GM12878 (cell line): ENCODE measurements at regions not wholly inside any gene's neighbourhood (a gene's known extent, or its start where the extent isn't known, plus 50 kb on each side); places are given as distances from the start of the nearest gene placed in this dataset.

Source experiments
- EZH2 ChIP-seq: IDR thresholded peaks from 2 replicates; pipeline ENCODE4 v1.6.1; 2012; ENCODE audit warnings: low read depth, mild to moderate bottlenecking, control low read depth, inconsistent platforms, low read length, borderline replicate concordance; ENCODE audit not compliant: control insufficient read depth
- FOS ChIP-seq: IDR thresholded peaks from 3 replicates; pipeline ENCODE4 v1.6.1; 2011; ENCODE audit warnings: borderline replicate concordance; ENCODE audit not compliant: insufficient read length; ENCODE audit errors: extremely low read depth
- NRF1 ChIP-seq: conservative IDR thresholded peaks from 2 replicates; pipeline ENCODE4 v1.6.1; 2011; ENCODE audit warnings: mild to moderate bottlenecking, low read depth, low read length, improper control_type of control experiment
- PAX8 ChIP-seq: fragments of 450-650 bp; IDR thresholded peaks from 2 replicates; pipeline ENCODE4 v1.6.1; 2017; ENCODE audit warnings: mild to moderate bottlenecking, moderate library complexity
- POLR2A ChIP-seq: IDR thresholded peaks from 2 replicates; pipeline ENCODE4 v1.6.1; 2011; ENCODE audit warnings: low read depth, mild to moderate bottlenecking, low read length
- SIN3A ChIP-seq: IDR thresholded peaks from 2 replicates; pipeline ENCODE4 v1.6.1; 2012; ENCODE audit warnings: low read depth, low read length, improper control_type of control experiment
- SP1 ChIP-seq: IDR thresholded peaks from one replicate; pipeline ENCODE4 v1.6.1; 2011; ENCODE audit warnings: low read depth, low read length
- TF ChIP-seq, protein P1 (sequence below): IDR thresholded peaks from 2 replicates; pipeline ENCODE4 v1.6.1; 2012; ENCODE audit warnings: low read depth, low read length, improper control_type of control experiment
- TF ChIP-seq, protein P2 (sequence below): IDR thresholded peaks from 2 replicates; pipeline ENCODE4 v1.6.1; 2012; ENCODE audit warnings: low read length, inconsistent platforms

DNA sequence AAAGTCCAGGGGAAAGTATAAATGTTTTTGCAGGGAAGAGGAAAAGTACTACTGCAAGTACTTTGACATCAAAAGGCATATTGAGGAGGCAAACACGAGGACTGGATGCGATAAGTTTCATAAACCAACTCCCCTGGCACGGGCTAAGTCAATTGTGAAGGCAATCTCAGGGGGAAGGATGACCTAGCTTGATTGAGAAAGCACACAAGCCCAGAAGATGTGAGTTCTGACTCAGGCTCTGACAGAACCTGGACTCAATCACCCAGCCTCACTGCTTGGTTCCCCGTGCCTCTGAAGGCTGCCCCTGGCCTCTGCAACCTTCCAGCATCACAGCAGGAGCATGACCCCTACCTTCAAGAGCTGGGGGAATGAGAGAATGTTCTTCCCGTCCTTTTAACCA lies 93.2 kb upstream of the ZNF438 start:
- no peak for TF ChIP-seq POLR2A
- no peak for TF ChIP-seq PAX8
- no peak for TF ChIP-seq NRF1
- TF ChIP-seq FOS = no peak
- TF ChIP-seq, protein P1, sequence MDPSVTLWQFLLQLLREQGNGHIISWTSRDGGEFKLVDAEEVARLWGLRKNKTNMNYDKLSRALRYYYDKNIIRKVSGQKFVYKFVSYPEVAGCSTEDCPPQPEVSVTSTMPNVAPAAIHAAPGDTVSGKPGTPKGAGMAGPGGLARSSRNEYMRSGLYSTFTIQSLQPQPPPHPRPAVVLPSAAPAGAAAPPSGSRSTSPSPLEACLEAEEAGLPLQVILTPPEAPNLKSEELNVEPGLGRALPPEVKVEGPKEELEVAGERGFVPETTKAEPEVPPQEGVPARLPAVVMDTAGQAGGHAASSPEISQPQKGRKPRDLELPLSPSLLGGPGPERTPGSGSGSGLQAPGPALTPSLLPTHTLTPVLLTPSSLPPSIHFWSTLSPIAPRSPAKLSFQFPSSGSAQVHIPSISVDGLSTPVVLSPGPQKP = no peak
- no peak for TF ChIP-seq EZH2
- TF ChIP-seq SP1 = no peak
- no peak for TF ChIP-seq SIN3A
- TF ChIP-seq, protein P2, sequence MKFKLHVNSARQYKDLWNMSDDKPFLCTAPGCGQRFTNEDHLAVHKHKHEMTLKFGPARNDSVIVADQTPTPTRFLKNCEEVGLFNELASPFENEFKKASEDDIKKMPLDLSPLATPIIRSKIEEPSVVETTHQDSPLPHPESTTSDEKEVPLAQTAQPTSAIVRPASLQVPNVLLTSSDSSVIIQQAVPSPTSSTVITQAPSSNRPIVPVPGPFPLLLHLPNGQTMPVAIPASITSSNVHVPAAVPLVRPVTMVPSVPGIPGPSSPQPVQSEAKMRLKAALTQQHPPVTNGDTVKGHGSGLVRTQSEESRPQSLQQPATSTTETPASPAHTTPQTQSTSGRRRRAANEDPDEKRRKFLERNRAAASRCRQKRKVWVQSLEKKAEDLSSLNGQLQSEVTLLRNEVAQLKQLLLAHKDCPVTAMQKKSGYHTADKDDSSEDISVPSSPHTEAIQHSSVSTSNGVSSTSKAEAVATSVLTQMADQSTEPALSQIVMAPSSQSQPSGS = no peak
